ENCODE measurements at regions not wholly inside any gene's neighbourhood (a gene's known extent, or its start where the extent isn't known, plus 50 kb on each side); places are given as distances from the start of the nearest gene placed in this dataset.

DNA sequence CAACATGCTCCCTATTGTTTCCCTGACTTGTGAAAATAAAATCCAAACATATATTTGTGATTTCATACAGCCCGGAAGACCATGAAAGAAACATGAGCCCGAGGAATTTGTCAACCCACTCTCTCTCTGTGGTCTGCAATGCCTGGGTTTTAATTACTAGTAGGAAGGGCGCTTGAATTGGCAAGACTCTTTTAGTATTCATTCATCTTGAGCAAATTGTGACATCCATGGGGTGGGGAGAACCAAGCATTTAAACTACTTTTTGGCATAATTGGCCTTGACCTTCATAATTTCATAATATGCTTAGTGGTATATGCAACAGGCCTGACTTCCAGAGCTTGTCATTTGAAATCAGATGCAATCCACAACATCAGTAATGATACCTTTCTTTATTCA, 142.4 kb upstream of the BMPER start:
- no peak for DNase-seq (ENCODE audit: low read depth)
- H3K4me3 ChIP-seq (ENCODE audit: low read depth, low read length): no peak overlapping the region
- no peak for TF ChIP-seq CTCF (IDR thresholded peaks at IDR 0.05; ENCODE audit: low read depth, low read length, missing control alignments)

- H3K4me3 ChIP-seq (ENCODE audit: low read depth, low read length): no peak overlapping the region
- DNase-seq (ENCODE audit: low read depth): no peak
- TF ChIP-seq CTCF (IDR thresholded peaks at IDR 0.05; ENCODE audit: low read depth, low read length, missing control alignments): no peak
These were observed 140.4 kb upstream of the BMPER start for GRCh38 chr7:33764752-33765451.

GRCh38 chr7:33766405-33766804, 138.9 kb upstream of the BMPER start:
- TF ChIP-seq CTCF (IDR thresholded peaks at IDR 0.05; ENCODE audit: low read depth, low read length, missing control alignments): no peak
- no peak for DNase-seq (ENCODE audit: low read depth)
- H3K4me3 ChIP-seq (ENCODE audit: low read depth, low read length): no peak overlapping the region

- H3K4me3 ChIP-seq (ENCODE audit: low read depth, low read length): no peak overlapping the region
- TF ChIP-seq CTCF (IDR thresholded peaks at IDR 0.05; ENCODE audit: low read depth, low read length, missing control alignments): no peak
- DNase-seq (ENCODE audit: low read depth): no peak
These were observed 135.4 kb upstream of the BMPER start for GRCh38 chr7:33769930-33770329.

- TF ChIP-seq CTCF (IDR thresholded peaks at IDR 0.05; ENCODE audit: low read depth, low read length, missing control alignments): no peak
- no peak for DNase-seq (ENCODE audit: low read depth)
- no peak overlapping the region for H3K4me3 ChIP-seq (ENCODE audit: low read depth, low read length)
These were observed 134.8 kb upstream of the BMPER start for GRCh38 chr7:33770576-33770975.

- no peak overlapping the region for H3K4me3 ChIP-seq (ENCODE audit: low read depth, low read length)
- DNase-seq (ENCODE audit: low read depth): no peak
- TF ChIP-seq CTCF (IDR thresholded peaks at IDR 0.05; ENCODE audit: low read depth, low read length, missing control alignments): no peak
These were observed 133.9 kb upstream of the BMPER start for GRCh38 chr7:33771422-33771821.

DNA sequence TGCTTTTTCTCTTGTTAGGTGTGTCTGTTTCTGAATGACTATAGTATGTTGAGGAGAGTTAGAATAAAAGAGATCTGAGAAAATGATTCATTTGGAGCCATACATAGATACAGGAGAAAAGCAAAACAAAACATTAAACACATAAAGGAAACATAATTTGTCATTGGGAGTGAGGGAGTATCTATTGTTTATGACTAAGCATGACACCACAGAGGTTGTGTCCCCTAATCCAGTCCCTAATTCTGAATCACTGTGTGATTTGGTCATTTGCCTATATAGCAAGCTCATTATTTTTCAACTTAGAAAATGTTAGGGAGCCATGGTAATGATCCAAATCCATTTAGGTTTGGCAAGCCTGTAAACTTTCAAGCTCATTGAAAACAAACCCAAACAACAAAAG, 132.3 kb upstream of the BMPER start:
- no peak for TF ChIP-seq CTCF (IDR thresholded peaks at IDR 0.05; ENCODE audit: low read depth, low read length, missing control alignments)
- DNase-seq (ENCODE audit: low read depth): no peak
- no peak overlapping the region for H3K4me3 ChIP-seq (ENCODE audit: low read depth, low read length)

Data from GM12864 (cell line).